ENCODE measurements at regions not wholly inside any gene's neighbourhood (a gene's known extent, or its start where the extent isn't known, plus 50 kb on each side); places are given as distances from the start of the nearest gene placed in this dataset.
"Not testable (repeated sequence)": the region's sequence is repeated elsewhere in the genome, so short reads cannot be mapped to it uniquely, and the experiment has no call there.

GRCh38 chr3:61466357-61466756, 95.0 kb upstream of the PTPRG start:
- H3K4me3 Mint-ChIP-seq, result no peak overlapping the region
- Histone ChIP-seq H3K27me3 (ENCODE audit: insufficient read depth, low read length) (no peaks in the 10 kb centered on the region), H3K9me3 (ENCODE audit: control insufficient read depth in 1 of 2, low read length in 2 of 2) (no peaks in the 10 kb centered on the region), H3K27ac (ENCODE audit: low read depth, low read length) (no peak overlapping the region), H3K4me3 (ENCODE audit: low read length in 2 of 2) (no peak overlapping the region), H3K4me1 (ENCODE audit: insufficient read depth, low read length) (no peaks in the 10 kb centered on the region), H3K36me3 (ENCODE audit: insufficient read depth, low read length) (no peaks in the 10 kb centered on the region)
- DNase-seq, result no peak
- H3K9me3 Mint-ChIP-seq, result peaks cover 0 to 8% (median 5%) of the 10 kb centered on the region in 8 donors
- H3K4me1 Mint-ChIP-seq, result no peaks in the 10 kb centered on the region
- no peaks in the 10 kb centered on the region for H3K27me3 Mint-ChIP-seq
- no peak overlapping the region for H3K27ac Mint-ChIP-seq
- POLR2A ChIA-PET (ENCODE audit: partially characterized antibody), result no interaction called here
- CTCF ChIA-PET (ENCODE audit: partially characterized antibody), result no interaction called here
- intact Hi-C loops (cut with micrococcal nuclease), result no loop called here
- H3K36me3 Mint-ChIP-seq, result no peaks in the 10 kb centered on the region

GRCh38 chr3:61483997-61484396, 77.4 kb upstream of the PTPRG start:
- Histone ChIP-seq H3K4me1 (ENCODE audit: insufficient read depth, low read length) (no peaks in the 10 kb centered on the region), H3K9me3 (ENCODE audit: control insufficient read depth in 1 of 2, low read length in 2 of 2) (no peaks in the 10 kb centered on the region), H3K4me3 (ENCODE audit: low read length in 2 of 2) (no peak overlapping the region), H3K27ac (ENCODE audit: low read depth, low read length) (no peak overlapping the region), H3K36me3 (ENCODE audit: insufficient read depth, low read length) (no peaks in the 10 kb centered on the region), H3K27me3 (ENCODE audit: insufficient read depth, low read length) (no peaks in the 10 kb centered on the region)
- Mint-ChIP-seq H3K4me3 (no peak overlapping the region), H3K27ac (no peak overlapping the region), H3K9me3 (peaks cover 0 to 6% (median 0%) of the 10 kb centered on the region in 8 donors), H3K27me3 (no peaks in the 10 kb centered on the region), H3K36me3 (no peaks in the 10 kb centered on the region), H3K4me1 (peaks cover 0 to 11% (median 2%) of the 10 kb centered on the region in 4 donors)
- ChIA-PET POLR2A (ENCODE audit: partially characterized antibody) (no interaction called here), CTCF (ENCODE audit: partially characterized antibody) (no interaction called here)
- intact Hi-C loops (cut with micrococcal nuclease), result no loop called here
- DNase-seq, result peak in 2 of 5 donors; percentile 1 to 8

- Mint-ChIP-seq H3K4me3 (no peak overlapping the region), H3K36me3 (no peaks in the 10 kb centered on the region)
- CTCF ChIA-PET (ENCODE audit: partially characterized antibody), result no interaction called here
Measured at GRCh38 chr3:61493339-61493738, 68.0 kb upstream of the PTPRG start.

GRCh38 chr3:61494309-61494708, 67.1 kb upstream of the PTPRG start:
- H3K4me1 Mint-ChIP-seq; H3K4me3 ChIP-seq (ENCODE audit: low read length in 2 of 2); H3K27me3 ChIP-seq (ENCODE audit: insufficient read depth, low read length); DNase-seq; H3K9me3 ChIP-seq (ENCODE audit: control insufficient read depth in 1 of 2, low read length in 2 of 2); H3K36me3 ChIP-seq (ENCODE audit: insufficient read depth, low read length); H3K36me3 Mint-ChIP-seq; H3K4me3 Mint-ChIP-seq; H3K4me1 ChIP-seq (ENCODE audit: insufficient read depth, low read length); H3K27ac Mint-ChIP-seq; H3K9me3 Mint-ChIP-seq; H3K27ac ChIP-seq (ENCODE audit: low read depth, low read length); intact Hi-C loops (cut with micrococcal nuclease); CTCF ChIA-PET (ENCODE audit: partially characterized antibody); H3K27me3 Mint-ChIP-seq; POLR2A ChIA-PET (ENCODE audit: partially characterized antibody): not testable (repeated sequence)

More at GRCh38 chr3:61493339-61493738, 68.0 kb upstream of the PTPRG start:
- Histone ChIP-seq H3K36me3 (ENCODE audit: insufficient read depth, low read length) (no peaks in the 10 kb centered on the region), H3K27me3 (ENCODE audit: insufficient read depth, low read length) (no peaks in the 10 kb centered on the region), H3K27ac (ENCODE audit: low read depth, low read length) (no peak overlapping the region), H3K9me3 (ENCODE audit: control insufficient read depth in 1 of 2, low read length in 2 of 2) (no peaks in the 10 kb centered on the region), H3K4me1 (ENCODE audit: insufficient read depth, low read length) (no peaks in the 10 kb centered on the region), H3K4me3 (ENCODE audit: low read length in 2 of 2) (no peak overlapping the region)
- no peak for DNase-seq
- no peak overlapping the region for H3K27ac Mint-ChIP-seq
- H3K27me3 Mint-ChIP-seq, result no peaks in the 10 kb centered on the region
- POLR2A ChIA-PET (ENCODE audit: partially characterized antibody), result no interaction called here
- intact Hi-C loops (cut with micrococcal nuclease), result no loop called here
- H3K9me3 Mint-ChIP-seq, result peaks cover 0 to 4% (median 1%) of the 10 kb centered on the region in 8 donors
- no peaks in the 10 kb centered on the region for H3K4me1 Mint-ChIP-seq

GRCh38 chr3:61497463-61497862, 63.9 kb upstream of the PTPRG start:
- ChIA-PET CTCF (ENCODE audit: partially characterized antibody) (no interaction called here), POLR2A (ENCODE audit: partially characterized antibody) (no interaction called here)
- DNase-seq, result no peak
- H3K27me3 ChIP-seq (ENCODE audit: insufficient read depth, low read length), result no peaks in the 10 kb centered on the region
- Mint-ChIP-seq H3K36me3 (no peaks in the 10 kb centered on the region), H3K9me3 (peaks cover 0 to 11% (median 5%) of the 10 kb centered on the region in 8 donors), H3K27ac (no peak overlapping the region), H3K27me3 (no peaks in the 10 kb centered on the region), H3K4me1 (no peaks in the 10 kb centered on the region), H3K4me3 (no peak overlapping the region)
- intact Hi-C loops (cut with micrococcal nuclease), result no loop called here
- no peak overlapping the region for H3K4me3 ChIP-seq (ENCODE audit: low read length in 2 of 2)
- H3K36me3 ChIP-seq (ENCODE audit: insufficient read depth, low read length), result no peaks in the 10 kb centered on the region
- H3K27ac ChIP-seq (ENCODE audit: low read depth, low read length), result no peak overlapping the region
- H3K4me1 ChIP-seq (ENCODE audit: insufficient read depth, low read length), result no peaks in the 10 kb centered on the region
- H3K9me3 ChIP-seq (ENCODE audit: control insufficient read depth in 1 of 2, low read length in 2 of 2), result no peaks in the 10 kb centered on the region

GRCh38 chr3:61505197-61505596, 56.2 kb upstream of the PTPRG start:
- Histone ChIP-seq H3K36me3 (ENCODE audit: insufficient read depth, low read length) (no peaks in the 10 kb centered on the region), H3K9me3 (ENCODE audit: control insufficient read depth in 1 of 2, low read length in 2 of 2) (no peaks in the 10 kb centered on the region), H3K27ac (ENCODE audit: low read depth, low read length) (no peak overlapping the region), H3K27me3 (ENCODE audit: insufficient read depth, low read length) (no peaks in the 10 kb centered on the region), H3K4me1 (ENCODE audit: insufficient read depth, low read length) (no peaks in the 10 kb centered on the region), H3K4me3 (ENCODE audit: low read length in 2 of 2) (no peak overlapping the region)
- intact Hi-C loops (cut with micrococcal nuclease), result no loop called here
- Mint-ChIP-seq H3K36me3 (no peaks in the 10 kb centered on the region), H3K9me3 (peaks cover 0 to 20% (median 13%) of the 10 kb centered on the region in 8 donors), H3K27ac (no peak overlapping the region), H3K4me3 (no peak overlapping the region), H3K27me3 (no peaks in the 10 kb centered on the region), H3K4me1 (no peaks in the 10 kb centered on the region)
- POLR2A ChIA-PET (ENCODE audit: partially characterized antibody), result no interaction called here
- DNase-seq, result no peak
- CTCF ChIA-PET (ENCODE audit: partially characterized antibody), result no interaction called here

- no peaks in the 10 kb centered on the region for H3K9me3 ChIP-seq (ENCODE audit: control insufficient read depth in 1 of 2, low read length in 2 of 2)
- H3K27me3 ChIP-seq (ENCODE audit: insufficient read depth, low read length), result no peaks in the 10 kb centered on the region
- ChIA-PET CTCF (ENCODE audit: partially characterized antibody) (no interaction called here), POLR2A (ENCODE audit: partially characterized antibody) (no interaction called here)
- H3K27me3 Mint-ChIP-seq, result peaks cover 0 to 1% of the 10 kb centered on the region in 2 donors
- H3K4me3 Mint-ChIP-seq, result no peak overlapping the region
- H3K4me1 Mint-ChIP-seq, result no peaks in the 10 kb centered on the region
- H3K36me3 Mint-ChIP-seq, result no peaks in the 10 kb centered on the region
- peaks cover 0 to 13% (median 8%) of the 10 kb centered on the region in 8 donors for H3K9me3 Mint-ChIP-seq
- DNase-seq, result no peak
- intact Hi-C loops (cut with micrococcal nuclease), result no loop called here
- no peak overlapping the region for H3K27ac Mint-ChIP-seq
- no peaks in the 10 kb centered on the region for H3K4me1 ChIP-seq (ENCODE audit: insufficient read depth, low read length)
- no peaks in the 10 kb centered on the region for H3K36me3 ChIP-seq (ENCODE audit: insufficient read depth, low read length)
- H3K4me3 ChIP-seq (ENCODE audit: low read length in 2 of 2), result no peak overlapping the region
- no peak overlapping the region for H3K27ac ChIP-seq (ENCODE audit: low read depth, low read length)
Measured at GRCh38 chr3:61507946-61508345, 53.4 kb upstream of the PTPRG start.

All from CD4-positive, alpha-beta memory T cell (primary cell).